ENCODE measurements at regions not wholly inside any gene's neighbourhood (a gene's known extent, or its start where the extent isn't known, plus 50 kb on each side); places are given as distances from the start of the nearest gene placed in this dataset.
"Not testable (repeated sequence)": the region's sequence is repeated elsewhere in the genome, so short reads cannot be mapped to it uniquely, and the experiment has no call there.

DNA sequence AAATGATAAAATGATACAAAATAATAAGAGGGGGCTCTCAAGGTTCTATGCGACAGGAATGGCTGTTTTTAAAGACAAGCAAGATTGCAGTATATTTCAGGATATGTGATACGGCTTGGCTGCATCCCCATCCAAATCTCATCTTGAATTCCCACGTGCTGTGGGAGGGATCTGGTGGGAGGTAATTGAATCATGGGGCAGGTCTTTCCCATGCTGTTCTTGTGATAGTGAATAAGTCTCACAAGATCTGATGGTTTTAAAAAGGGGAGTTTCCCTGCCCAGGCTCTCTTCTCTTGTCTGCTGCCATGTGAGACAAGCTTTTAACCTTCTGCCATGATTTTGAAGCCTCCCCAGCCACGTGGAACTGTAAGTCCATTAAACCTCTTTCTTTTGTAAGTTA is 327.7 kb downstream of the GBA3 start:
- H2AK5ac ChIP-seq (ENCODE audit: low read depth, low read length); H3K79me1 ChIP-seq (ENCODE audit: low read depth in 1 of 2, low read length in 2 of 2); H3K36me3 ChIP-seq (ENCODE audit: control insufficient read depth, insufficient read depth, low read length); H2BK5ac ChIP-seq (ENCODE audit: low read depth, low read length, poor library complexity, severe bottlenecking); H2BK120ac ChIP-seq (ENCODE audit: low read depth, low read length); H2BK20ac ChIP-seq (ENCODE audit: low read depth, low read length); H3K56ac ChIP-seq (ENCODE audit: extremely low read depth, insufficient read depth, low read length); H3K14ac ChIP-seq (replicated peaks; ENCODE audit: low read depth, low read length); H3K27me3 ChIP-seq (ENCODE audit: control insufficient read depth, insufficient read depth, low read length); in situ Hi-C loops (cut with MboI; ENCODE audit: low sequenced_read_pairs); H2AFZ ChIP-seq (replicated peaks; ENCODE audit: low read length, poor library complexity); H3K23ac ChIP-seq (ENCODE audit: low read depth, low read length); H3K27ac ChIP-seq (ENCODE audit: insufficient read depth, low read length); H3K9me3 ChIP-seq (ENCODE audit: control insufficient read depth, insufficient read depth, low read length); H4K91ac ChIP-seq (ENCODE audit: insufficient read depth, low read depth, low read length); H3K18ac ChIP-seq (ENCODE audit: low read depth, low read length); ATAC-seq (ENCODE audit: low read depth); H3K4ac ChIP-seq (ENCODE audit: low read depth, low read length); BruUV-seq (replicated peaks); H3K4me1 ChIP-seq (ENCODE audit: control insufficient read depth, insufficient read depth, low read length); POLR2A ChIA-PET (ENCODE audit: unreplicated experiment); H4K8ac ChIP-seq (ENCODE audit: low read depth in 2 of 2, low read length in 2 of 2); intact Hi-C loops (cut with micrococcal nuclease); DNase-seq; H3K4me2 ChIP-seq (ENCODE audit: low read depth, low read length); CTCF ChIA-PET; dilution Hi-C loops (cut with HindIII; ENCODE audit: low sequenced_read_pairs, unreplicated experiment); H2BK15ac ChIP-seq (ENCODE audit: low read depth, low read length); H3K9ac ChIP-seq (ENCODE audit: low read depth, low read length); H4K20me1 ChIP-seq (ENCODE audit: insufficient read depth, low read length); H3K4me3 ChIP-seq (ENCODE audit: insufficient read depth, low read depth, low read length); H2AK9ac ChIP-seq (replicated peaks; ENCODE audit: low read depth, low read length, poor library complexity); H3K9me1 ChIP-seq (ENCODE audit: insufficient read depth, low read length); H4K5ac ChIP-seq (ENCODE audit: low read depth, low read length): not testable (repeated sequence)
- WGBS, 2 experiments (ENCODE audit: extremely low coverage in 2 of 2, insufficient read length in 1 of 2): no CpG with 5 or more reads among the region's 4 CpGs
